ENCODE measurements at regions not wholly inside any gene's neighbourhood (a gene's known extent, or its start where the extent isn't known, plus 50 kb on each side); places are given as distances from the start of the nearest gene placed in this dataset.

- no peak for DNase-seq
Measured at GRCh38 chr2:147547440-147547839, 297.4 kb upstream of the ACVR2A start.

GRCh38 chr2:147546109-147546508 is 298.7 kb upstream of the ACVR2A start:
- DNase-seq: no peak

- DNase-seq: no peak
Measured at GRCh38 chr2:147543056-147543455, 301.8 kb upstream of the ACVR2A start.

- no peak for DNase-seq
Measured at GRCh38 chr2:147542351-147542750, 302.5 kb upstream of the ACVR2A start.

GRCh38 chr2:147541314-147541713 is 303.5 kb upstream of the ACVR2A start:
- no peak for DNase-seq

GRCh38 chr2:147538821-147539220 is 306.0 kb upstream of the ACVR2A start:
- no peak for DNase-seq

GRCh38 chr2:147538088-147538487 is 306.7 kb upstream of the ACVR2A start:
- DNase-seq: no peak

- DNase-seq: no peak
Measured at GRCh38 chr2:147531269-147531668, 313.6 kb upstream of the ACVR2A start.

- DNase-seq: no peak
Measured at GRCh38 chr2:147530033-147530432, 314.8 kb upstream of the ACVR2A start.

- no peak for DNase-seq
Measured at GRCh38 chr2:147525819-147526489, 318.9 kb upstream of the ACVR2A start.

- DNase-seq: no peak
Measured at GRCh38 chr2:147524912-147525311, 319.9 kb upstream of the ACVR2A start.

GRCh38 chr2:147523415-147523814 is 321.4 kb upstream of the ACVR2A start:
- DNase-seq: no peak

GRCh38 chr2:147521936-147522335 is 322.9 kb upstream of the ACVR2A start:
- no peak for DNase-seq

GRCh38 chr2:147520817-147521216 is 324.0 kb upstream of the ACVR2A start:
- no peak for DNase-seq

- no peak for DNase-seq
Measured at GRCh38 chr2:147519178-147519577, 325.7 kb upstream of the ACVR2A start.

GRCh38 chr2:147515213-147515612 is 329.6 kb upstream of the ACVR2A start:
- DNase-seq: no peak

- no peak for DNase-seq
Measured at GRCh38 chr2:147512206-147512605, 332.6 kb upstream of the ACVR2A start.

- DNase-seq: no peak
Measured at GRCh38 chr2:147511491-147511948, 333.3 kb upstream of the ACVR2A start.

- no peak for DNase-seq
Measured at GRCh38 chr2:147509821-147510220, 335.0 kb upstream of the ACVR2A start.

GRCh38 chr2:147506889-147507288 is 337.9 kb upstream of the ACVR2A start:
- DNase-seq: no peak

GRCh38 chr2:147502711-147503290 is 342.0 kb upstream of the ACVR2A start:
- DNase-seq: no peak

GRCh38 chr2:147501968-147502367 is 342.9 kb upstream of the ACVR2A start:
- DNase-seq: no peak

- no peak for DNase-seq
Measured at GRCh38 chr2:147500819-147501395, 343.9 kb upstream of the ACVR2A start.

- DNase-seq: no peak
Measured at GRCh38 chr2:147500229-147500628, 344.6 kb upstream of the ACVR2A start.

GRCh38 chr2:147499785-147500184 is 345.0 kb upstream of the ACVR2A start:
- no peak for DNase-seq

Measured in activated naive CD4-positive, alpha-beta T cell (primary cell).